SK-N-SH (cell line): ENCODE measurements at regions not wholly inside any gene's neighbourhood (a gene's known extent, or its start where the extent isn't known, plus 50 kb on each side); places are given as distances from the start of the nearest gene placed in this dataset.

Source experiments
- CTCF ChIA-PET: fragments of 300-600, 350-600 bp; formaldehyde crosslinking; extraction: SDS; loops from one replicate; lab custom pipeline; 2021; lab: Yijun Ruan, JAX
- POLR2A ChIA-PET: fragments of 350-600 bp; sonication (Branson Sonifier 250); formaldehyde crosslinking; extraction: SDS; loops from one replicate; lab custom pipeline; 2020; ENCODE audit warnings: antibody characterized with exemption, inconsistent platforms; lab: Yijun Ruan, JAX
- DNase-seq: peaks from one replicate; pipeline ENCODE4 v3.0.0; 2012
- H2AFZ ChIP-seq: fragments of 200-600 bp; sonication (generic); 2 replicates; pipeline ENCODE4 v1.8.1; 2016; ENCODE audit warnings: antibody characterized with exemption, mild to moderate bottlenecking, low read depth
- H3F3A ChIP-seq: fragments of 200-600 bp; sonication (generic); replicated peaks from 2 replicates; pipeline ENCODE3; 2016; ENCODE audit warnings: antibody characterized with exemption, mild to moderate bottlenecking; ENCODE audit not compliant: insufficient read depth
- H3K27ac ChIP-seq, 2 experiments: fragments of 200-500 bp in 1 of 2; fragments of 200-600 bp in 1 of 2; sonication (Bioruptor generic) in 1 of 2; sonication (generic), shearing (Covaris generic) in 1 of 2; 2 replicates each; pipeline versions ENCODE4 v1.5.1 to v1.6.1; 2014 to 2016; ENCODE audit warnings: low read depth in 2 of 2, inconsistent platforms in 1 of 2, low read length in 1 of 2, mild to moderate bottlenecking in 1 of 2, mixed read lengths in 1 of 2
- H3K27me3 ChIP-seq: fragments of 200-600 bp; sonication (generic), shearing (Covaris generic); 2 replicates; pipeline ENCODE4 v1.6.1; 2016; ENCODE audit warnings: mixed run types; ENCODE audit not compliant: insufficient read depth
- H3K36me3 ChIP-seq, 2 experiments: fragments of 200-500 bp in 1 of 2; fragments of 200-600 bp in 1 of 2; sonication (Bioruptor generic) in 1 of 2; sonication (generic) in 1 of 2; replicated peaks in 1 of 2; 2 replicates each; pipeline versions ENCODE3 to v1.5.1; 2014 to 2016; ENCODE audit warnings: low read length in 1 of 2, mild to moderate bottlenecking in 1 of 2; ENCODE audit not compliant: insufficient read depth in 2 of 2, control insufficient read depth in 1 of 2
- H3K4me1 ChIP-seq, 2 experiments: fragments of 200-500 bp in 1 of 2; fragments of 200-600 bp in 1 of 2; sonication (Bioruptor generic) in 1 of 2; sonication (generic), shearing (Covaris generic) in 1 of 2; 2 replicates each; pipeline versions ENCODE4 v1.5.1 to v1.6.1; 2014 to 2016; ENCODE audit warnings: low read depth in 1 of 2, low read length in 1 of 2, mixed run types in 1 of 2; ENCODE audit not compliant: insufficient read depth in 2 of 2, control insufficient read depth in 1 of 2
- H3K4me2 ChIP-seq: fragments of 200-600 bp; sonication (generic), shearing (Covaris generic); 2 replicates; pipeline ENCODE4 v1.6.1; 2017; ENCODE audit warnings: mixed run types
- H3K4me3 ChIP-seq, 2 experiments: fragments of 200-500 bp in 1 of 2; fragments of 200-600 bp in 1 of 2; sonication (Bioruptor generic) in 1 of 2; sonication (generic), shearing (Covaris generic) in 1 of 2; 2 replicates each; pipeline versions ENCODE4 v1.5.1 to v1.8.1; 2014 to 2016; ENCODE audit warnings: low read depth in 2 of 2, inconsistent platforms in 1 of 2, low read length in 1 of 2, mild to moderate bottlenecking in 1 of 2, mixed read lengths in 1 of 2, moderate library complexity in 1 of 2
- H3K79me2 ChIP-seq: fragments of 200-600 bp; sonication (generic); 2 replicates; pipeline ENCODE4 v1.8.1; 2017; ENCODE audit warnings: mild to moderate bottlenecking; ENCODE audit not compliant: insufficient read depth
- H3K9ac ChIP-seq: fragments of 200-600 bp; sonication (generic); 2 replicates; pipeline ENCODE4 v1.6.1; 2017; ENCODE audit warnings: mixed run types
- H3K9me2 ChIP-seq: fragments of 200-600 bp; sonication (generic); 2 replicates; pipeline ENCODE4 v1.6.1; 2017; ENCODE audit warnings: mixed run types
- H3K9me3 ChIP-seq: fragments of 200-600 bp; sonication (generic); 2 replicates; pipeline ENCODE4 v1.6.1; 2017; ENCODE audit warnings: mixed run types, mild to moderate bottlenecking, moderate library complexity
- H4K20me1 ChIP-seq: fragments of 200-600 bp; sonication (generic); 2 replicates; pipeline ENCODE4 v1.6.1; 2017; ENCODE audit warnings: mild to moderate bottlenecking, mixed run types; ENCODE audit not compliant: insufficient read depth
- CHD2 ChIP-seq: fragments of 150-350 bp; IDR thresholded peaks from 2 replicates; pipeline ENCODE4 v1.6.1; 2018; ENCODE audit warnings: low read length; ENCODE audit not compliant: partially characterized antibody
- CTCF ChIP-seq: fragments of 200-600 bp; sonication (generic); IDR thresholded peaks from 2 replicates; pipeline ENCODE4 v1.6.1; 2017; ENCODE audit warnings: antibody characterized with exemption, mild to moderate bottlenecking, moderate library complexity
- EP300 ChIP-seq, 2 experiments: IDR thresholded peaks; 2 replicates each; pipeline versions ENCODE4 v1.4.0 to v1.6.1; 2012; ENCODE audit warnings: borderline replicate concordance in 1 of 2, low read depth in 1 of 2, low read length in 1 of 2
- FOXJ3 ChIP-seq: sonication (generic); formaldehyde crosslinking; IDR thresholded peaks from 2 replicates; pipeline ENCODE4 v1.5.1; 2020; ENCODE audit warnings: mild to moderate bottlenecking, missing genetic modification reagents
- FOXM1 ChIP-seq: IDR thresholded peaks from 2 replicates; pipeline ENCODE4 v1.4.0; 2012; ENCODE audit warnings: low read depth, mild to moderate bottlenecking
- GABPA ChIP-seq: IDR thresholded peaks from 2 replicates; pipeline ENCODE4 v1.4.0; 2012; ENCODE audit warnings: low read depth, mild to moderate bottlenecking
- GATA2 ChIP-seq: sonication (generic); formaldehyde crosslinking; IDR thresholded peaks from 2 replicates; pipeline ENCODE4 v1.5.0; 2020; ENCODE audit warnings: mild to moderate bottlenecking, missing genetic modification reagents
- MXI1 ChIP-seq: IDR thresholded peaks from 2 replicates; pipeline ENCODE4 v1.6.1; 2012; ENCODE audit warnings: mild to moderate bottlenecking, low read depth, low read length, improper control_type of control experiment
- NFIC ChIP-seq: IDR thresholded peaks from 2 replicates; pipeline ENCODE4 v1.4.0; 2012; ENCODE audit warnings: borderline replicate concordance
- NRF1 ChIP-seq: IDR thresholded peaks from 2 replicates; pipeline ENCODE4 v1.6.1; 2012; ENCODE audit warnings: low read depth, mild to moderate bottlenecking, low read length
- RAD21 ChIP-seq: IDR thresholded peaks from 2 replicates; pipeline ENCODE4 v1.6.1; 2012; ENCODE audit warnings: mild to moderate bottlenecking, low read length
- RCOR1 ChIP-seq: fragments of 150-350 bp; IDR thresholded peaks from 2 replicates; pipeline ENCODE4 v1.6.1; 2017; ENCODE audit warnings: antibody characterized with exemption, low read length
- REST ChIP-seq: IDR thresholded peaks from 2 replicates; pipeline ENCODE4 v1.6.1; 2012; ENCODE audit warnings: mild to moderate bottlenecking, low read depth, low read length, moderate library complexity
- RFX5 ChIP-seq: IDR thresholded peaks from 2 replicates; pipeline ENCODE4 v1.6.1; 2012; ENCODE audit warnings: mild to moderate bottlenecking, improper control_type of control experiment, low read length
- TCF12 ChIP-seq: IDR thresholded peaks from 2 replicates; pipeline ENCODE4 v1.4.0; 2012
- TEAD4 ChIP-seq: IDR thresholded peaks from 2 replicates; pipeline ENCODE4 v1.4.0; 2012; ENCODE audit warnings: mild to moderate bottlenecking, borderline replicate concordance; ENCODE audit not compliant: insufficient read depth
- USF1 ChIP-seq: IDR thresholded peaks from 2 replicates; pipeline ENCODE4 v1.4.0; 2012; ENCODE audit warnings: low read depth, borderline replicate concordance
- WGBS: methylation state at CpG from one replicate; pipeline ENCODE4 v1.1.6; 2017; ENCODE audit warnings: low lambda C conversion rate; 5-methylcytosine and 5-hydroxymethylcytosine counted together

- TF ChIP-seq MXI1 (no peak), FOXM1 (no peak)
Observed at GRCh38 chr7:17067691-17068090, 185.9 kb upstream of the AGR3 start (continued).

GRCh38 chr7:17069146-17069545 is 187.4 kb upstream of the AGR3 start:
- H3K4me3 ChIP-seq, result no peak overlapping the region
- CTCF ChIA-PET, result no interaction called here
- H3K36me3 ChIP-seq, result no peaks in the 10 kb centered on the region
- peaks cover 42% of the 10 kb centered on the region for H3K27me3 ChIP-seq
- H3K4me2 ChIP-seq, result no peak overlapping the region
- H2AFZ ChIP-seq, result no peak overlapping the region
- 9% methylated on average over 4 of the region's 4 CpGs for WGBS
- H4K20me1 ChIP-seq, result no peaks in the 10 kb centered on the region
- no peaks in the 10 kb centered on the region for H3K9me3 ChIP-seq
- H3K4me1 ChIP-seq, result no peaks in the 10 kb centered on the region
- no peak for DNase-seq
- H3F3A ChIP-seq, result no peaks in the 10 kb centered on the region
- no peak overlapping the region for H3K9ac ChIP-seq
- H3K9me2 ChIP-seq, result no peaks in the 10 kb centered on the region
- no peak overlapping the region for H3K27ac ChIP-seq
- no peaks in the 10 kb centered on the region for H3K79me2 ChIP-seq
- POLR2A ChIA-PET, result no interaction called here
- TF ChIP-seq REST, result no peak
- TF ChIP-seq, all 33 proteins: peak for 0

- ChIA-PET CTCF (interaction anchor here (1.2 kb wide), 1 partner anchor 37 kb away, joined by 4 read pairs; no protein-coding TSS in a partner anchor), POLR2A (no interaction called here)
- H3K4me2 ChIP-seq, result no peak overlapping the region
- no peak for DNase-seq
- H3F3A ChIP-seq, result no peaks in the 10 kb centered on the region
- no peaks in the 10 kb centered on the region for H3K9me3 ChIP-seq
- H3K36me3 ChIP-seq, result no peaks in the 10 kb centered on the region
- H3K9ac ChIP-seq, result no peak overlapping the region
- WGBS, result 14% methylated on average over 1 of the region's 1 CpG
- H2AFZ ChIP-seq, result no peak overlapping the region
- H3K9me2 ChIP-seq, result no peaks in the 10 kb centered on the region
- H4K20me1 ChIP-seq, result no peaks in the 10 kb centered on the region
- peaks cover 40% of the 10 kb centered on the region for H3K27me3 ChIP-seq
- H3K27ac ChIP-seq, result no peak overlapping the region
- no peak overlapping the region for H3K4me3 ChIP-seq
- no peaks in the 10 kb centered on the region for H3K79me2 ChIP-seq
- no peaks in the 10 kb centered on the region for H3K4me1 ChIP-seq
- TF ChIP-seq USF1 (no peak), REST (no peak), TCF12 (no peak), FOXJ3 (CRISPR knock-in tag) (no peak), NFIC (no peak), RFX5 (no peak), NRF1 (no peak), CHD2 (no peak), RCOR1 (no peak), RAD21 (no peak), GATA2 (CRISPR knock-in tag) (no peak), CTCF (no peak), EP300 (IDR thresholded peaks at IDR 0.05; ENCODE audit: borderline replicate concordance in 1 of 2, low read depth in 1 of 2, low read length in 1 of 2) (no peak), TEAD4 (no peak), FOXM1 (no peak), GABPA (no peak)
Observed at GRCh38 chr7:17070231-17070708, 188.5 kb upstream of the AGR3 start.
